ENCODE measurements at regions not wholly inside any gene's neighbourhood (a gene's known extent, or its start where the extent isn't known, plus 50 kb on each side); places are given as distances from the start of the nearest gene placed in this dataset.

DNA sequence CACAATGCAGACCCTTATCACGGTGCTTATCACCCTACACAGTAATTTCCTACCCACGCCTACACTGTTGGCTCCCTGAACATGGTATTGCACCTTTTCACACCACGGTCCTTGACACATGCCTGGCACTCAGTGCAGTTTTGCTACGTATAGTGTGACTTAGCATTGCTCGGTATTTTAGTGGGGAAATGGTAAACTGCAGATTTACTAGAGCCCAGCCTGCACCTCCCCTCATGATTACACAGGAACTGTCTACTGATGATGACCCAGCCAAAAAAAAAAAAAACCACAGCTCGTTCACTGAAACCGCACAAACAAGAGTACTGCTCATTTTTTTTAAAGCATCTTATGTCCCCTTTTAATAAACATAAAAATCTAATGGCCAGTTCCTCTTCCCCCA, 124.2 kb upstream of the ZNF746 start:
- Histone ChIP-seq H4K5ac (ENCODE audit: insufficient read length, low read depth, low read length) (no peak overlapping the region), H2BK5ac (ENCODE audit: low read depth, low read length) (no peak overlapping the region), H2AFZ (ENCODE audit: low read length) (no peak overlapping the region), H2BK12ac (ENCODE audit: low read depth, low read length) (no peak overlapping the region), H3K14ac (ENCODE audit: insufficient read length) (no peak overlapping the region), H4K20me1 (replicated peaks in 1 of 2; ENCODE audit: control insufficient read depth in 1 of 2, insufficient read depth in 2 of 2, low read length in 2 of 2) (peaks cover 7 to 20% of the 10 kb centered on the region in 2 experiments), H3K27me3 (replicated peaks in 1 of 4; ENCODE audit: control insufficient read depth in 3 of 4, extremely low read depth in 1 of 4, insufficient read depth in 3 of 4, low read length in 3 of 4) (no peaks in the 10 kb centered on the region), H3K79me2 (ENCODE audit: control insufficient read depth in 1 of 2, insufficient read depth in 2 of 2, low read length in 2 of 2) (peaks cover 3 to 27% of the 10 kb centered on the region in 2 experiments), H3K9me3 (ENCODE audit: insufficient read depth in 2 of 2, low read depth in 1 of 2, low read length in 1 of 2) (no peaks in the 10 kb centered on the region), H3K56ac (replicated peaks; ENCODE audit: insufficient read length, low read depth, low read length) (no peak overlapping the region), H3K23ac (ENCODE audit: insufficient read length) (no peak overlapping the region), H3K23me2 (ENCODE audit: low read depth, low read length) (peaks cover 4% of the 10 kb centered on the region), H3K27ac (ENCODE audit: low read depth, low read length) (no peak overlapping the region), H3K4me3 (ENCODE audit: extremely low read depth in 1 of 4, insufficient read depth in 2 of 4, low read depth in 3 of 4, low read length in 4 of 4) (no peak overlapping the region), H2BK20ac (ENCODE audit: low read length) (no peak overlapping the region), H2BK120ac (replicated peaks; ENCODE audit: low read depth, low read length) (no peak overlapping the region), H3K9ac (replicated peaks in 1 of 4; ENCODE audit: extremely low read depth in 1 of 4, low read depth in 3 of 4, low read length in 3 of 4) (no peak overlapping the region), H3K4me2 (ENCODE audit: insufficient read depth in 1 of 2, low read depth in 2 of 2, low read length in 2 of 2) (no peak overlapping the region), H3K4ac (replicated peaks; ENCODE audit: insufficient read length, low read depth, low read length) (no peak overlapping the region), H3K18ac (ENCODE audit: extremely low read depth, low read length) (no peak overlapping the region), H2BK15ac (ENCODE audit: low read length) (no peak overlapping the region), H3K36me3 (ENCODE audit: control insufficient read depth in 2 of 4, insufficient read depth in 4 of 4, low read length in 3 of 4) (peaks cover 14 to 38% (median 25%) of the 10 kb centered on the region in 4 experiments; a peak in 6 of 8 replicates), H3K79me1 (ENCODE audit: low read depth, low read length) (peaks cover 13% of the 10 kb centered on the region; the same call in 1 of the 2 replicates), H4K91ac (replicated peaks; ENCODE audit: insufficient read length, low read length) (no peak overlapping the region), H2AK5ac (ENCODE audit: low read depth, low read length) (no peak overlapping the region), H4K8ac (ENCODE audit: extremely low read depth, insufficient read depth, low read length) (no peak overlapping the region), H3K4me1 (replicated peaks in 1 of 4; ENCODE audit: control insufficient read depth in 3 of 4, insufficient read depth in 4 of 4, low read length in 3 of 4) (peaks cover 0 to 2% (median 0%) of the 10 kb centered on the region in 4 experiments; a peak in 3 of 7 replicates)
- FAIRE-seq (no peak), DNase-seq (ENCODE audit: low read depth in 1 of 2, low spot score in 2 of 2) (no peak)
- 89% methylated on average over 7 of the region's 7 CpGs; no CpG with 5 or more reads in 1 of the 2 experiments for WGBS, 2 experiments (ENCODE audit: extremely low coverage in 1 of 2, insufficient coverage in 1 of 2, insufficient read length in 1 of 2, insufficient replicate concordance in 2 of 2, low coverage in 1 of 2, low lambda C conversion rate in 2 of 2, missing lambda C conversion rate in 1 of 2)
- CTCF ChIA-PET (ENCODE audit: partially characterized antibody), result interaction anchor here (1.3 kb wide), 1 partner anchor 39 kb away, joined by 3 read pairs; no protein-coding TSS in a partner anchor
- POLR2A ChIA-PET (ENCODE audit: partially characterized antibody), result no interaction called here
- TF ChIP-seq, protein P1, sequence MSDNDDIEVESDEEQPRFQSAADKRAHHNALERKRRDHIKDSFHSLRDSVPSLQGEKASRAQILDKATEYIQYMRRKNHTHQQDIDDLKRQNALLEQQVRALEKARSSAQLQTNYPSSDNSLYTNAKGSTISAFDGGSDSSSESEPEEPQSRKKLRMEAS (IDR thresholded peaks at IDR 0.05), result no peak
- TF ChIP-seq CTBP2 (IDR thresholded peaks at IDR 0.05; ENCODE audit: borderline replicate concordance, insufficient read depth, insufficient read length, low read length) (no peak), BCL11A (IDR thresholded peaks at IDR 0.05; ENCODE audit: low read depth in 2 of 2, low read length in 2 of 2) (no peak), SAP30 (IDR thresholded peaks at IDR 0.05; ENCODE audit: insufficient read depth, insufficient replicate concordance, low read length) (no peak), POLR2AphosphoS5 (IDR thresholded peaks at IDR 0.05; ENCODE audit: low read depth, low read length) (no peak), MAFK (IDR thresholded peaks at IDR 0.05; ENCODE audit: low read depth, low read length) (no peak), SIN3A (conservative IDR thresholded peaks at IDR 0.05 in 1 of 2, IDR thresholded peaks at IDR 0.05 in 1 of 2; ENCODE audit: low read depth in 1 of 2, low read length in 2 of 2) (no peak), EZH2 (IDR thresholded peaks at IDR 0.05; ENCODE audit: low read depth, low read length, severe bottlenecking) (no peak), TAF7 (optimal IDR thresholded peaks at IDR 0.05; ENCODE audit: borderline replicate concordance, low read depth, low read length) (no peak), SIX5 (IDR thresholded peaks at IDR 0.05; ENCODE audit: low read depth, low read length) (no peak), ZNF274 (IDR thresholded peaks at IDR 0.05; ENCODE audit: borderline replicate concordance, extremely low read depth, low read length) (no peak), POU5F1 (IDR thresholded peaks at IDR 0.05; ENCODE audit: low read depth, low read length) (no peak), SIRT6 (IDR thresholded peaks at IDR 0.05; ENCODE audit: low read length) (no peak), RAD21 (IDR thresholded peaks at IDR 0.05 in 1 of 2, conservative IDR thresholded peaks at IDR 0.05 in 1 of 2; ENCODE audit: low read depth in 2 of 2, low read length in 2 of 2) (no peak)

All from H1 (cell line).